ENCODE measurements at regions not wholly inside any gene's neighbourhood (a gene's known extent, or its start where the extent isn't known, plus 50 kb on each side); places are given as distances from the start of the nearest gene placed in this dataset.

- no peaks in the 10 kb centered on the region for H3K36me3 ChIP-seq (ENCODE audit: control insufficient read depth, insufficient read depth, low read length)
- H3K79me2 ChIP-seq (ENCODE audit: control insufficient read depth, insufficient read depth, low read length): no peaks in the 10 kb centered on the region
- no peak overlapping the region for H3K9ac ChIP-seq (ENCODE audit: insufficient read depth, low read length)
- H4K20me1 ChIP-seq (ENCODE audit: control insufficient read depth, extremely low read depth, insufficient read depth, low read length): no peaks in the 10 kb centered on the region
- H3K9me3 ChIP-seq (ENCODE audit: control insufficient read depth, insufficient read depth, low read depth, low read length): no peaks in the 10 kb centered on the region
- H3K4me1 ChIP-seq (ENCODE audit: control insufficient read depth, extremely low read depth, insufficient read depth, low read length): no peaks in the 10 kb centered on the region
- no peak overlapping the region for H3K4me3 ChIP-seq (replicated peaks in 1 of 4; ENCODE audit: control extremely low read depth in 1 of 4, insufficient read depth in 1 of 4, low read depth in 3 of 4, low read length in 4 of 4)
- no peaks in the 10 kb centered on the region for H3K27me3 ChIP-seq (ENCODE audit: control insufficient read depth, insufficient read depth, low read length)
- no peak overlapping the region for H2AFZ ChIP-seq (ENCODE audit: low read length)
- no peak overlapping the region for H3K4me2 ChIP-seq (ENCODE audit: extremely low read depth, insufficient read depth, low read length)
- TF ChIP-seq, protein P1, sequence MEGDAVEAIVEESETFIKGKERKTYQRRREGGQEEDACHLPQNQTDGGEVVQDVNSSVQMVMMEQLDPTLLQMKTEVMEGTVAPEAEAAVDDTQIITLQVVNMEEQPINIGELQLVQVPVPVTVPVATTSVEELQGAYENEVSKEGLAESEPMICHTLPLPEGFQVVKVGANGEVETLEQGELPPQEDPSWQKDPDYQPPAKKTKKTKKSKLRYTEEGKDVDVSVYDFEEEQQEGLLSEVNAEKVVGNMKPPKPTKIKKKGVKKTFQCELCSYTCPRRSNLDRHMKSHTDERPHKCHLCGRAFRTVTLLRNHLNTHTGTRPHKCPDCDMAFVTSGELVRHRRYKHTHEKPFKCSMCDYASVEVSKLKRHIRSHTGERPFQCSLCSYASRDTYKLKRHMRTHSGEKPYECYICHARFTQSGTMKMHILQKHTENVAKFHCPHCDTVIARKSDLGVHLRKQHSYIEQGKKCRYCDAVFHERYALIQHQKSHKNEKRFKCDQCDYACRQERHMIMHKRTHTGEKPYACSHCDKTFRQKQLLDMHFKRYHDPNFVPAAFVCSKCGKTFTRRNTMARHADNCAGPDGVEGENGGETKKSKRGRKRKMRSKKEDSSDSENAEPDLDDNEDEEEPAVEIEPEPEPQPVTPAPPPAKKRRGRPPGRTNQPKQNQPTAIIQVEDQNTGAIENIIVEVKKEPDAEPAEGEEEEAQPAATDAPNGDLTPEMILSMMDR (conservative IDR thresholded peaks at IDR 0.05 in 1 of 2, IDR thresholded peaks at IDR 0.05 in 1 of 2; ENCODE audit: low read depth in 1 of 2, low read length in 2 of 2): no peak
- TF ChIP-seq EZH2 (IDR thresholded peaks at IDR 0.05; ENCODE audit: low read length, missing control alignments): no peak
- DNase-seq (ENCODE audit: low read depth in 2 of 2): no peak
- no peak overlapping the region for H3K27ac ChIP-seq (ENCODE audit: insufficient read depth, low read length)
Observed at GRCh38 chr15:59798605-59798917, 109.4 kb upstream of the BNIP2 start.

GRCh38 chr15:59797756-59798604 is 108.9 kb upstream of the BNIP2 start:
- Histone ChIP-seq H3K4me1 (ENCODE audit: control insufficient read depth, extremely low read depth, insufficient read depth, low read length) (no peaks in the 10 kb centered on the region), H4K20me1 (ENCODE audit: control insufficient read depth, extremely low read depth, insufficient read depth, low read length) (no peaks in the 10 kb centered on the region), H3K27ac (ENCODE audit: insufficient read depth, low read length) (no peak overlapping the region), H3K4me2 (ENCODE audit: extremely low read depth, insufficient read depth, low read length) (no peak overlapping the region), H3K9me3 (ENCODE audit: control insufficient read depth, insufficient read depth, low read depth, low read length) (no peaks in the 10 kb centered on the region), H3K79me2 (ENCODE audit: control insufficient read depth, insufficient read depth, low read length) (no peaks in the 10 kb centered on the region), H3K36me3 (ENCODE audit: control insufficient read depth, insufficient read depth, low read length) (no peaks in the 10 kb centered on the region), H2AFZ (ENCODE audit: low read length) (no peak overlapping the region), H3K4me3 (replicated peaks in 1 of 4; ENCODE audit: control extremely low read depth in 1 of 4, insufficient read depth in 1 of 4, low read depth in 3 of 4, low read length in 4 of 4) (no peak overlapping the region), H3K9ac (ENCODE audit: insufficient read depth, low read length) (no peak overlapping the region), H3K27me3 (ENCODE audit: control insufficient read depth, insufficient read depth, low read length) (no peaks in the 10 kb centered on the region)
- DNase-seq (ENCODE audit: low read depth in 2 of 2): no peak
- TF ChIP-seq EZH2 (IDR thresholded peaks at IDR 0.05; ENCODE audit: low read length, missing control alignments): no peak
- TF ChIP-seq, protein P1 (conservative IDR thresholded peaks at IDR 0.05 in 1 of 2, IDR thresholded peaks at IDR 0.05 in 1 of 2; ENCODE audit: low read depth in 1 of 2, low read length in 2 of 2): no peak

GRCh38 chr15:59794229-59794886 is 105.2 kb upstream of the BNIP2 start:
- no peak overlapping the region for H3K4me2 ChIP-seq (ENCODE audit: extremely low read depth, insufficient read depth, low read length)

More at GRCh38 chr15:59794229-59794886, 105.2 kb upstream of the BNIP2 start:
- Histone ChIP-seq H3K79me2 (ENCODE audit: control insufficient read depth, insufficient read depth, low read length) (no peaks in the 10 kb centered on the region), H3K9ac (ENCODE audit: insufficient read depth, low read length) (no peak overlapping the region), H3K27ac (ENCODE audit: insufficient read depth, low read length) (no peak overlapping the region), H3K4me3 (replicated peaks in 1 of 4; ENCODE audit: control extremely low read depth in 1 of 4, insufficient read depth in 1 of 4, low read depth in 3 of 4, low read length in 4 of 4) (no peak overlapping the region), H3K9me3 (ENCODE audit: control insufficient read depth, insufficient read depth, low read depth, low read length) (no peaks in the 10 kb centered on the region), H4K20me1 (ENCODE audit: control insufficient read depth, extremely low read depth, insufficient read depth, low read length) (no peaks in the 10 kb centered on the region), H2AFZ (ENCODE audit: low read length) (no peak overlapping the region), H3K4me1 (ENCODE audit: control insufficient read depth, extremely low read depth, insufficient read depth, low read length) (no peaks in the 10 kb centered on the region), H3K36me3 (ENCODE audit: control insufficient read depth, insufficient read depth, low read length) (no peaks in the 10 kb centered on the region), H3K27me3 (ENCODE audit: control insufficient read depth, insufficient read depth, low read length) (no peaks in the 10 kb centered on the region)
- no peak for TF ChIP-seq EZH2 (IDR thresholded peaks at IDR 0.05; ENCODE audit: low read length, missing control alignments)
- TF ChIP-seq, protein P1 (conservative IDR thresholded peaks at IDR 0.05 in 1 of 2, IDR thresholded peaks at IDR 0.05 in 1 of 2; ENCODE audit: low read depth in 1 of 2, low read length in 2 of 2): no peak
- DNase-seq (ENCODE audit: low read depth in 2 of 2): no peak

Data from fibroblast of lung (primary cell).